HG03097 (cell line): ENCODE measurements at regions not wholly inside any gene's neighbourhood (a gene's known extent, or its start where the extent isn't known, plus 50 kb on each side); places are given as distances from the start of the nearest gene placed in this dataset.

Experiments
- ATAC-seq: cut with Tn5 transposase; IDR thresholded peaks from one replicate; pipeline ENCODE4 v1.9.1; 2021; ENCODE audit not compliant: unreplicated experiment, low FRiP score

GRCh38 chr7:115106316-115106715 lies 184.4 kb downstream of the MDFIC start:
- ATAC-seq = no peak

GRCh38 chr7:115102738-115103137 lies 180.8 kb downstream of the MDFIC start:
- no peak for ATAC-seq

GRCh38 chr7:115101199-115101598 lies 179.3 kb downstream of the MDFIC start:
- no peak for ATAC-seq

GRCh38 chr7:115099906-115100305 lies 178.0 kb downstream of the MDFIC start:
- no peak for ATAC-seq

GRCh38 chr7:115097175-115097671 lies 175.3 kb downstream of the MDFIC start:
- ATAC-seq = no peak

- no peak for ATAC-seq
Observed at GRCh38 chr7:115096262-115096661, 174.4 kb downstream of the MDFIC start.

- no peak for ATAC-seq
Observed at GRCh38 chr7:115094163-115094562, 172.3 kb downstream of the MDFIC start.

GRCh38 chr7:115088893-115089292 lies 167.0 kb downstream of the MDFIC start:
- ATAC-seq = no peak

- no peak for ATAC-seq
Observed at GRCh38 chr7:115087437-115087836, 165.5 kb downstream of the MDFIC start.

GRCh38 chr7:115086146-115086841 lies 164.4 kb downstream of the MDFIC start:
- no peak for ATAC-seq

GRCh38 chr7:115085421-115085820 lies 163.5 kb downstream of the MDFIC start:
- no peak for ATAC-seq

GRCh38 chr7:115083935-115084334 lies 162.0 kb downstream of the MDFIC start:
- no peak for ATAC-seq

GRCh38 chr7:115081772-115082171 lies 159.9 kb downstream of the MDFIC start:
- ATAC-seq = no peak

GRCh38 chr7:115078851-115079250 lies 157.0 kb downstream of the MDFIC start:
- ATAC-seq = no peak

- no peak for ATAC-seq
Observed at GRCh38 chr7:115078386-115078785, 156.5 kb downstream of the MDFIC start.

- no peak for ATAC-seq
Observed at GRCh38 chr7:115070311-115070710, 148.4 kb downstream of the MDFIC start.
